Lower lobe of right lung (tissue), 2 donors: ENCODE measurements at regions not wholly inside any gene's neighbourhood (a gene's known extent, or its start where the extent isn't known, plus 50 kb on each side); places are given as distances from the start of the nearest gene placed in this dataset.

Experiments
- ATAC-seq, 2 donors: fragments of 200-7000 bp; cut with Tn5 transposase; one replicate each; pipeline ENCODE4 v1.9.1; 2020 to 2022; ENCODE audit warnings: mild to moderate bottlenecking in 2 of 2, moderate library complexity in 2 of 2
- DNase-seq: peaks from one replicate; pipeline ENCODE4 v3.0.0-alpha.2; 2020
- H3K27ac ChIP-seq: fragments of 200-600 bp; one replicate; pipeline ENCODE4 v1.8.0; 2022
- H3K27me3 ChIP-seq: fragments of 200-600 bp; one replicate; pipeline ENCODE4 v1.8.0; 2022; ENCODE audit warnings: low read depth
- H3K36me3 ChIP-seq: fragments of 200-600 bp; one replicate; pipeline ENCODE4 v1.8.0; 2022; ENCODE audit warnings: mild to moderate bottlenecking
- H3K4me1 ChIP-seq: fragments of 200-600 bp; one replicate; pipeline ENCODE4 v1.8.0; 2022
- H3K4me3 ChIP-seq: fragments of 200-600 bp; one replicate; pipeline ENCODE4 v1.8.0; 2022; ENCODE audit warnings: mild to moderate bottlenecking
- H3K9me3 ChIP-seq: fragments of 200-600 bp; one replicate; pipeline ENCODE4 v1.8.0; 2022
- intact Hi-C: fragments of 100-400 bp; cut with DNase I; formaldehyde crosslinking; loops from one replicate; pipeline ENCODE4 v1.11.0; 2022
- TF ChIP-seq, protein P1 (sequence below): fragments of 200-600 bp; IDR thresholded peaks from one replicate; pipeline ENCODE4 v1.8.0; 2022; ENCODE audit warnings: antibody characterized with exemption, mild to moderate bottlenecking
- donor health status: DM: no; HTN: yes; CAD: no; lungs with severe emphysema.

DNA sequence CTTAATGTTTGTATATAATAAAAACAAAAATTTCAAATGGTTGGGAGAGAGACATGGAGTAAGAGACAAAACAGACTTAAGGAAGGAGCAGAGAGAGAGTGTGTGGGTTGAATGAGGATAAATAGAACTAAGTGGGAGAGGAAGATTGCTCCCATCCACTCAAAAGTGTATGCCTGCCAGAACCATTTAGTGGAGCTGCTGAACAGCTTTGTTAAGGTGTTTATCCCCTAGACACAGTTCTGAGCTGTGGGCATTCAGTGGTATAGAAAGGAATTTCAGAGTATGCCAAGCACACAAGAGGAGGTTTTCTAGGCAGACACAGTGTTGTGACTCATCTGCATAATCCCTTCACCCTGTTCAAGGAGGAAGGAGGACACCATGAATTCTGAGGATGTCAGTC, 508.6 kb upstream of the EPHA5 start:
- TF ChIP-seq, protein P1, sequence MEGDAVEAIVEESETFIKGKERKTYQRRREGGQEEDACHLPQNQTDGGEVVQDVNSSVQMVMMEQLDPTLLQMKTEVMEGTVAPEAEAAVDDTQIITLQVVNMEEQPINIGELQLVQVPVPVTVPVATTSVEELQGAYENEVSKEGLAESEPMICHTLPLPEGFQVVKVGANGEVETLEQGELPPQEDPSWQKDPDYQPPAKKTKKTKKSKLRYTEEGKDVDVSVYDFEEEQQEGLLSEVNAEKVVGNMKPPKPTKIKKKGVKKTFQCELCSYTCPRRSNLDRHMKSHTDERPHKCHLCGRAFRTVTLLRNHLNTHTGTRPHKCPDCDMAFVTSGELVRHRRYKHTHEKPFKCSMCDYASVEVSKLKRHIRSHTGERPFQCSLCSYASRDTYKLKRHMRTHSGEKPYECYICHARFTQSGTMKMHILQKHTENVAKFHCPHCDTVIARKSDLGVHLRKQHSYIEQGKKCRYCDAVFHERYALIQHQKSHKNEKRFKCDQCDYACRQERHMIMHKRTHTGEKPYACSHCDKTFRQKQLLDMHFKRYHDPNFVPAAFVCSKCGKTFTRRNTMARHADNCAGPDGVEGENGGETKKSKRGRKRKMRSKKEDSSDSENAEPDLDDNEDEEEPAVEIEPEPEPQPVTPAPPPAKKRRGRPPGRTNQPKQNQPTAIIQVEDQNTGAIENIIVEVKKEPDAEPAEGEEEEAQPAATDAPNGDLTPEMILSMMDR: no peak
- H3K9me3 ChIP-seq: no peaks in the 10 kb centered on the region
- no peak overlapping the region for H3K27ac ChIP-seq
- DNase-seq (no peak), ATAC-seq (no peak)
- no peaks in the 10 kb centered on the region for H3K4me1 ChIP-seq
- intact Hi-C loops: no loop called here
- H3K27me3 ChIP-seq: no peaks in the 10 kb centered on the region
- no peak overlapping the region for H3K4me3 ChIP-seq
- no peaks in the 10 kb centered on the region for H3K36me3 ChIP-seq

DNA sequence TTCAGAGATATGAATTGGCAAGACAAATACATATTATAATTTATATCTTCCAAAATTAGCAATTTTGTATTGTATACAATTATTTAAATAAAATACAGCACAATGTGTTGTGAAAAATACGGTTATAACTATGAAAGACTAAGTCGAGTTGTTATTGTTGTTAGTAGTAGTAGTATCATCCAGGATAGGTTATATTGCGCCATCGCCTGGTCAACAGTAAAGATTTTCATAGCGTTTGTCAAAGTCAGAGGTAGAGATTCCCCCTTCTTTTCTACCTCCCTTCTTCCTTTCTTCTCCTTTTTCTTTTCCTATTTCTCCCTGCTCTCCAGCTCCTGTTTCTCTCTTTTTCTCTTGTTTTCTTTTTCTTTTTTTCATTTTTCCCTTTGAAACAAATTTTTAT, 499.1 kb upstream of the EPHA5 start:
- no peaks in the 10 kb centered on the region for H3K9me3 ChIP-seq
- H3K27ac ChIP-seq: no peak overlapping the region
- H3K27me3 ChIP-seq: no peaks in the 10 kb centered on the region
- H3K4me3 ChIP-seq: no peak overlapping the region
- intact Hi-C loops: no loop called here
- TF ChIP-seq, protein P1: no peak
- no peak for ATAC-seq
- no peaks in the 10 kb centered on the region for H3K36me3 ChIP-seq
- H3K4me1 ChIP-seq: no peaks in the 10 kb centered on the region
- no peak for DNase-seq

DNA sequence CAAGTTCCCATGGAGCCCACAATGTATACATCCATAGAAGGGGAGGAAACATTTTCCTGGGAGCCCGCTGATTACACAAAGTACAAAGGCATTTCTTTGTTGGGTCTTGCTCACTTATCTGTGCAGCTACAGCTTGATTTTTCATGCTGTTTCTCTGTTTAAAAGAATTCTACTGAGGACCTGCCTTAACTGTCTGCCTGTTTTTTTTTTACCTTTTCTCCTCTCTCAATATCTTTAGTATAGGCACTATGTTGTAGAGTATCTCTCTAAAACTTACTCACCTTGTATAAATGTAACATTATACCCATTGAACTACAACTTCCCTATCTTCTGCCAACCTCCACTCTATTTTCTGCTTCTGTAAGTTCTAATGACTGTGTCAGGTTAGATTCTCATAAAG, 494.6 kb upstream of the EPHA5 start:
- Histone ChIP-seq H3K9me3 (no peaks in the 10 kb centered on the region), H3K4me1 (no peaks in the 10 kb centered on the region), H3K27ac (no peak overlapping the region), H3K4me3 (no peak overlapping the region), H3K27me3 (no peaks in the 10 kb centered on the region), H3K36me3 (no peaks in the 10 kb centered on the region)
- TF ChIP-seq, protein P1: no peak
- no peak for DNase-seq
- intact Hi-C loops: no loop called here
- ATAC-seq: no peak

DNA sequence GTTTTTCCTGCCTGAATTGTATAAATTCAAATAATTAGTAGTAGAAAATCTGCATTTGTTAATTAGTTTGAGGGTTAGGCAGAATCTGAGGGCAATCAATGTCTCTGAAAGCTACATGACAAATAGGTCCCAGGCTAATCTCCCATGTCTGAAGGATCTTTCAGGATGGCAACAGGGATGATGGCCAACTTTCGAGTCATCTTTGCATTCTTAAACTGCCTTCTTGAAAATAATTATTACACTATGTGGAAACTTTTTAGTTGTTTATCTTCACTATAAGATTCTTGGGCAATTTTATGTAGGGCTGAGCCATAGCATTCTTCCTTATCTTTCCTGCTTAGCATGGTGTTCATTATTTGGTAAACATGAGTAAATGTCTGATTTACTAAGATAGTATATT, 490.3 kb upstream of the EPHA5 start:
- H3K27ac ChIP-seq: no peak overlapping the region
- TF ChIP-seq, protein P1: no peak
- no peak for ATAC-seq

DNA sequence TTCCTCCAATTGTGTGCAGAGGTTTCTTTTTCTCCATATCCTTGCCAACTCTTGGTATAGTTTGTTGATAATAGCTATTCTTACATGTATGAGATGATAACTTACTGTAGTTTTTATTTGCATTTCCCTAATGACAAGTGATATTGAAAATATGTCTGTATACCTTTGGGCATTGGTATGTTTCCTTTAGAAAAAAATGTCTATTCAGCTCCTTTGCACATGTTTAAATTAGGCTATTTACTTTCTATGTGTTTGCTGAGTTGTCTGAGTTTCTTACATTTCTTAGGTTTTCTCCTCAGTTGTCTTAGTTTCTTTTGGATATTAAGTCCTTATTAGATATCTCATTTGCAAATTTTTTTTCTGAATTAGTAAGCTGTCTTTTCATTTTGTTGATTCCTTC, 487.3 kb upstream of the EPHA5 start:
- intact Hi-C loops: no loop called here
- no peaks in the 10 kb centered on the region for H3K9me3 ChIP-seq
- no peaks in the 10 kb centered on the region for H3K4me1 ChIP-seq
- H3K27ac ChIP-seq: no peak overlapping the region
- ATAC-seq (no peak), DNase-seq (no peak)
- H3K4me3 ChIP-seq: no peak overlapping the region
- TF ChIP-seq, protein P1: no peak
- H3K36me3 ChIP-seq: no peaks in the 10 kb centered on the region
- no peaks in the 10 kb centered on the region for H3K27me3 ChIP-seq

More for the DNA sequence above, 490.3 kb upstream of the EPHA5 start:
- H3K9me3 ChIP-seq: no peaks in the 10 kb centered on the region
- H3K4me3 ChIP-seq: no peak overlapping the region
- intact Hi-C loops: no loop called here
- DNase-seq: no peak
- H3K36me3 ChIP-seq: no peaks in the 10 kb centered on the region
- H3K4me1 ChIP-seq: no peaks in the 10 kb centered on the region
- H3K27me3 ChIP-seq: no peaks in the 10 kb centered on the region

DNA sequence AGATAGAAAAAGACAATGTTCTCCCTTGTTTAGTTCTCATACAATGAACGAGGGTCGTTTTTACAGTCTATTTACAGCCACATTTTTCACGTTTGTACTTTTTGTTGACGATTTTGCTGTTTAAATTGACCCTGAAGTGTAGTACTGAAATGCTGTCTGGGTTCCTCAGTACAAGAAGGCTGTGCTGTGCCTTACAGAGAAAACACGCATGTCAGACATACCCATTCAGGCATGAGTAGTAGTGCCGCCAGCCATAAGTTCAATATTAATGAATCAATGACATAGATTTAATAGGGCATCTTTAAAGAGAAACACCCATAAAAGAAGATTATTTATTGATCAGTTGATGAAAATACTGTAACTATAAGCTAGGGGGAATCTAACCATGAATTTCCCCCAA, 459.8 kb upstream of the EPHA5 start:
- no peak overlapping the region for H3K27ac ChIP-seq
- DNase-seq (no peak), ATAC-seq (no peak)
- H3K4me1 ChIP-seq: no peaks in the 10 kb centered on the region
- intact Hi-C loops: no loop called here
- no peaks in the 10 kb centered on the region for H3K27me3 ChIP-seq
- H3K9me3 ChIP-seq: no peaks in the 10 kb centered on the region
- H3K4me3 ChIP-seq: no peak overlapping the region
- TF ChIP-seq, protein P1: no peak
- no peaks in the 10 kb centered on the region for H3K36me3 ChIP-seq
